Osteoblast (primary cell): ENCODE measurements at regions not wholly inside any gene's neighbourhood (a gene's known extent, or its start where the extent isn't known, plus 50 kb on each side); places are given as distances from the start of the nearest gene placed in this dataset.

Source experiments
- DNase-seq: peaks from one replicate; pipeline ENCODE4 v3.0.0; 2011; ENCODE audit warnings: low spot score, mixed read lengths; ENCODE audit not compliant: insufficient read length; ENCODE audit errors: missing footprints
- H2AFZ ChIP-seq: 2 replicates; pipeline ENCODE4 v1.6.0; 2011; ENCODE audit warnings: mild to moderate bottlenecking, low read length
- H3K27ac ChIP-seq: 2 replicates; pipeline ENCODE4 v1.5.1; 2011; ENCODE audit warnings: mild to moderate bottlenecking, low read depth, low read length, moderate library complexity
- H3K27me3 ChIP-seq: 2 replicates; pipeline ENCODE4 v1.6.0; 2012; ENCODE audit warnings: mild to moderate bottlenecking, control low read depth, inconsistent platforms, low read length, moderate library complexity; ENCODE audit not compliant: insufficient read depth
- H3K36me3 ChIP-seq: 2 replicates; pipeline ENCODE4 v1.5.1; 2011; ENCODE audit warnings: mild to moderate bottlenecking, low read length, control low read depth, moderate library complexity; ENCODE audit not compliant: insufficient read depth
- H3K4me1 ChIP-seq: 2 replicates; pipeline ENCODE4 v1.5.1; 2011; ENCODE audit warnings: mild to moderate bottlenecking, low read length, control low read depth, moderate library complexity; ENCODE audit not compliant: insufficient read depth
- H3K4me2 ChIP-seq: 2 replicates; pipeline ENCODE4 v1.6.0; 2011; ENCODE audit warnings: mild to moderate bottlenecking, low read length; ENCODE audit not compliant: insufficient read depth
- H3K4me3 ChIP-seq: fragments of 200-600 bp; sonication (generic); 3 replicates; pipeline ENCODE4 v1.5.1; 2012; ENCODE audit warnings: mild to moderate bottlenecking, low read length, inconsistent platforms; ENCODE audit not compliant: insufficient read depth
- H3K79me2 ChIP-seq: 2 replicates; pipeline ENCODE4 v1.6.0; 2012; ENCODE audit warnings: mild to moderate bottlenecking, low read length, control low read depth, inconsistent platforms; ENCODE audit not compliant: insufficient read depth
- H3K9me3 ChIP-seq: 2 replicates; pipeline ENCODE4 v1.5.1; 2011; ENCODE audit warnings: low read depth, low read length, control low read depth
- H4K20me1 ChIP-seq: 2 replicates; pipeline ENCODE4 v1.6.0; 2012; ENCODE audit warnings: mild to moderate bottlenecking, low read length, control low read depth; ENCODE audit not compliant: insufficient read depth
- TF ChIP-seq, protein P1 (sequence below): IDR thresholded peaks from 2 replicates; pipeline ENCODE4 v1.5.1; 2011; ENCODE audit warnings: mild to moderate bottlenecking, low read depth, low read length, moderate library complexity; ENCODE audit errors: extremely low read depth

DNA sequence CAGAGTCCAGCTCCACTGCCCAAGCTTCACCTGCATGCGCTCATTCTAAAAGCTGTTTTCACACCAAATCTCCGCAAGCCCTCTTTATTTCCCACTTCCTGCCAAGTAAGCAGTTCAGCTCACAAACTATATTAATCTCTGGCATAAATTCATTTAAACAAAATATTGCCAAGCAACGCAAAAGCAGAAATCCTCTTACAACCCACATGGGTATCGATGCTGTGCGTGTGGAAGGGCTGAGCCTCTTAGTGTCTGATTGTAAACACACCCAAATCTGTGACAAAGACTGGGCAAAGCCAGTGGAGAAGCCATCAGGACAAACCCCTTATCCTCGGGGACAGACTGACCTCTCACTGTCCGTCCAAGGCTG is 124.3 kb upstream of the ATP2B2 start:
- H3K4me1 ChIP-seq, result no peaks in the 10 kb centered on the region
- no peak overlapping the region for H3K4me3 ChIP-seq
- H2AFZ ChIP-seq, result no peak overlapping the region
- no peaks in the 10 kb centered on the region for H3K79me2 ChIP-seq
- DNase-seq, result no peak
- no peak overlapping the region for H3K27ac ChIP-seq
- H3K9me3 ChIP-seq, result no peaks in the 10 kb centered on the region
- H3K27me3 ChIP-seq, result peaks cover 9% of the 10 kb centered on the region
- no peaks in the 10 kb centered on the region for H4K20me1 ChIP-seq
- H3K36me3 ChIP-seq, result no peaks in the 10 kb centered on the region
- H3K4me2 ChIP-seq, result no peak overlapping the region
- TF ChIP-seq, protein P1, sequence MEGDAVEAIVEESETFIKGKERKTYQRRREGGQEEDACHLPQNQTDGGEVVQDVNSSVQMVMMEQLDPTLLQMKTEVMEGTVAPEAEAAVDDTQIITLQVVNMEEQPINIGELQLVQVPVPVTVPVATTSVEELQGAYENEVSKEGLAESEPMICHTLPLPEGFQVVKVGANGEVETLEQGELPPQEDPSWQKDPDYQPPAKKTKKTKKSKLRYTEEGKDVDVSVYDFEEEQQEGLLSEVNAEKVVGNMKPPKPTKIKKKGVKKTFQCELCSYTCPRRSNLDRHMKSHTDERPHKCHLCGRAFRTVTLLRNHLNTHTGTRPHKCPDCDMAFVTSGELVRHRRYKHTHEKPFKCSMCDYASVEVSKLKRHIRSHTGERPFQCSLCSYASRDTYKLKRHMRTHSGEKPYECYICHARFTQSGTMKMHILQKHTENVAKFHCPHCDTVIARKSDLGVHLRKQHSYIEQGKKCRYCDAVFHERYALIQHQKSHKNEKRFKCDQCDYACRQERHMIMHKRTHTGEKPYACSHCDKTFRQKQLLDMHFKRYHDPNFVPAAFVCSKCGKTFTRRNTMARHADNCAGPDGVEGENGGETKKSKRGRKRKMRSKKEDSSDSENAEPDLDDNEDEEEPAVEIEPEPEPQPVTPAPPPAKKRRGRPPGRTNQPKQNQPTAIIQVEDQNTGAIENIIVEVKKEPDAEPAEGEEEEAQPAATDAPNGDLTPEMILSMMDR, result no peak

DNA sequence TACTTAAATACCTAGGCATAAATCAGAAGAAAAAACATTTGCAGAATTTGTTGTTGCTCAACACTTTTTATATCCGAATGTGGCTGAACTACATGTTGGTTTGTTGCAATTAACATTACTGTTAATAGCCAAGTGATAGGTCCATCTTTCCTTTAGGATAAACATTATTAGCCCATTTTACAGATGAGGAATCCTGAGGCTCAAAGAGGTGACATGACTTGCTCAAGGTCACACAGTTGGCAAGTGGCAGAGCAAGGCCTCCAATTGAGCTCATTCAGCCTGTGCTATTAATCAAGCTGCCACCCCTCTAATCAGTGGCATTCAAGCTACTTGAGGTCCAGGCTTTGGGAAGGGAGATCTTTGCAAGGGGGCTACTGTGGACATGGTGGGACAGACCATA is 125.8 kb upstream of the ATP2B2 start:
- Histone ChIP-seq H3K4me3 (no peak overlapping the region), H3K27me3 (peaks cover 2% of the 10 kb centered on the region)
- no peak for DNase-seq

DNA sequence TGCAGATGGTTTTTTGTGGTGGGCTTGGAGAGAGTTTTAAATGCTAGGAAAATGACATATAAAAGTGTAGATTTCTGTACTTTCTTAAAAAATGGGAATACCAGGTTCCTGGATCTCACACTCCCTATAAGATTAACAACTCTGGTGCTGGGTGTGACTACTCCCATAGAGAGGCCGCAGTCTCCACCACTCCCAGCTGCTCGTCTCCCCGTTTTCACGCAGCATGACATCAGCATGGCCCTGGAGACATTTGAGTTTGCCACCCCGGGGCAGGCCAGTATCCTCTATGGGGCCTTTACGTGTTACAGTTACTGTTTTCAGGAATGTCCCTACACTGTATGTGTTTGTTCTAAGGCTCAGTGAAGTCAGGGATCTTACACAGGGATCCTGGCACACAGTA is 126.7 kb upstream of the ATP2B2 start:
- Histone ChIP-seq H3K9me3 (no peaks in the 10 kb centered on the region), H2AFZ (no peak overlapping the region), H3K27me3 (peaks cover 2% of the 10 kb centered on the region), H3K4me3 (no peak overlapping the region), H3K36me3 (no peaks in the 10 kb centered on the region), H3K79me2 (no peaks in the 10 kb centered on the region), H3K4me2 (no peak overlapping the region), H4K20me1 (no peaks in the 10 kb centered on the region), H3K4me1 (no peaks in the 10 kb centered on the region), H3K27ac (no peak overlapping the region)
- DNase-seq, result no peak
- TF ChIP-seq, protein P1, result no peak

More for the DNA sequence above, 125.8 kb upstream of the ATP2B2 start:
- H3K79me2 ChIP-seq, result no peaks in the 10 kb centered on the region
- no peak overlapping the region for H3K4me2 ChIP-seq
- H2AFZ ChIP-seq, result no peak overlapping the region
- no peaks in the 10 kb centered on the region for H3K4me1 ChIP-seq
- no peak overlapping the region for H3K27ac ChIP-seq
- H3K9me3 ChIP-seq, result no peaks in the 10 kb centered on the region
- no peaks in the 10 kb centered on the region for H3K36me3 ChIP-seq
- TF ChIP-seq, protein P1, result no peak
- H4K20me1 ChIP-seq, result no peaks in the 10 kb centered on the region

DNA sequence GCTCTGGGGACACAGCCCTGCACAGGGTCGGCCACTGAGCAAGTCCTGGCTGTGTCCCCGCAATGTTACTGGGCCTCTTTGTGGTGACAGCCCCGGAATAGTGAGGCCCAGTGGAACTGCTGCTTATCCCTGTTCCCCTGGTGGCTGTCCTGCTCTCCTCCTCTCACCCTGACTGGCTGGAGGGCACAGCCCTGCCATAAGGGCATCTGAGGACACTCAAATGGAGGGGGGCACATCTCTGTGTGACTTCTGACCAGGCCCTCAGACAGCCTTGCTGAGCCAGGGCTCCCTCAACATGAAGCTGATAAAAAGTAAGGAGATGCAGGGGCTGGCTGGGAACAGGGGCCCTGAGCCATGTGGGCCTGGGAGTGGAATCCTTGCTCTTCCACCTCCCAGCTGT is 127.4 kb upstream of the ATP2B2 start:
- Histone ChIP-seq H3K27me3 (peaks cover 2% of the 10 kb centered on the region), H3K4me2 (no peak overlapping the region), H3K79me2 (no peaks in the 10 kb centered on the region), H3K9me3 (peaks cover 2% of the 10 kb centered on the region), H3K27ac (no peak overlapping the region), H4K20me1 (no peaks in the 10 kb centered on the region), H3K4me3 (no peak overlapping the region), H2AFZ (no peak overlapping the region), H3K36me3 (no peaks in the 10 kb centered on the region), H3K4me1 (no peaks in the 10 kb centered on the region)
- DNase-seq, result no peak
- TF ChIP-seq, protein P1, result no peak
